ENCODE measurements at regions not wholly inside any gene's neighbourhood (a gene's known extent, or its start where the extent isn't known, plus 50 kb on each side); places are given as distances from the start of the nearest gene placed in this dataset.
"Not testable (repeated sequence)": the region's sequence is repeated elsewhere in the genome, so short reads cannot be mapped to it uniquely, and the experiment has no call there.

DNA sequence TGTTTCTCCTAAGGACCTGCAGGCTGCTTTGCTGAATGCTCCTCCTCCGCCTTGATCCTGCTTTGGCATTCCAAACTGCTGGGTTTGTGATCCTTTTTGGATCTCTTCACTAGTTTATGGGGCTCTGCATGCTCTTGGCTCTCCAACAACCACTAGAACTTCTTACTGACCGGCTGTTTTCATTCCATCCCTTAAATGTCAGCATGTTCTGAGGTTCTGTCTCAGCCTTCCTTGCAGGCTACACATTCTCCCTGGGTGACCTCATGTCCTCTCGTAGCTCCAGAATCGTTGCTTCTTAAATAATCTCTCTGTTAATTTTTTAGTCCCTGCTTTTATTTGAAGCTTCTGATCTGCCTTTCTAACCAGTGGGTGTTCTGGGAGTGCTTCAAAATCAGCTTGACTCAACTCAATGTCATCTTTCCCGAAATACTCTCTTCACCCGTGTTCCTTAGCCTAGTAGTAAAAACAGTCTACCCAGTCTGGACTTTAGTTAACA, 119.0 kb upstream of the HS3ST2 start:
- Histone ChIP-seq H3K27ac (ENCODE audit: insufficient read length, low read depth, low read length) (no peak overlapping the region), H3K4me2 (ENCODE audit: insufficient read depth, insufficient read length, low read length) (no peak overlapping the region), H3K18ac (ENCODE audit: insufficient read length, low read depth, low read length) (no peak overlapping the region), H3K9ac (ENCODE audit: extremely low read depth, insufficient read length, low read length) (no peak overlapping the region), H3K79me2 (ENCODE audit: insufficient read depth, low read length) (no peaks in the 10 kb centered on the region), H3K27me3 (ENCODE audit: insufficient read depth, low read length) (no peaks in the 10 kb centered on the region), H2BK15ac (ENCODE audit: low read depth, low read length) (no peak overlapping the region), H3K56ac (ENCODE audit: insufficient read length, low read depth, low read length) (no peak overlapping the region), H3K79me1 (ENCODE audit: insufficient read depth, low read depth, low read length, poor library complexity, severe bottlenecking) (no peaks in the 10 kb centered on the region), H2BK20ac (ENCODE audit: low read depth, low read length, poor library complexity, severe bottlenecking) (no peak overlapping the region), H3K9me3 (ENCODE audit: control insufficient read depth, low read depth, low read length) (no peaks in the 10 kb centered on the region), H3K23ac (ENCODE audit: insufficient read length, low read depth, low read length) (no peak overlapping the region), H2BK120ac (ENCODE audit: low read depth, low read length, poor library complexity, severe bottlenecking) (no peak overlapping the region), H4K8ac (replicated peaks; ENCODE audit: insufficient read length, low read depth, low read length) (no peak overlapping the region), H4K91ac (ENCODE audit: insufficient read length, low read depth, low read length) (no peak overlapping the region), H2AK5ac (ENCODE audit: insufficient read length, low read length) (no peak overlapping the region), H3K4me1 (ENCODE audit: insufficient read depth, low read length) (no peaks in the 10 kb centered on the region), H3K4ac (ENCODE audit: low read depth, low read length) (no peak overlapping the region), H3K23me2 (ENCODE audit: insufficient read length, low read depth, low read length, poor library complexity, severe bottlenecking) (no peaks in the 10 kb centered on the region), H4K20me1 (ENCODE audit: control insufficient read depth, insufficient read depth, insufficient read length) (no peaks in the 10 kb centered on the region), H2BK5ac (ENCODE audit: insufficient read length, low read length) (no peak overlapping the region), H2BK12ac (ENCODE audit: insufficient read length, low read depth, low read length) (no peak overlapping the region), H3K14ac (ENCODE audit: insufficient read depth, low read length) (no peak overlapping the region), H4K5ac (ENCODE audit: insufficient read length, low read depth, low read length) (no peak overlapping the region), H3T11ph (ENCODE audit: low read length) (no peak overlapping the region), H2AFZ (ENCODE audit: low read length) (no peak overlapping the region)
- H3K27ac Mint-ChIP-seq, result no peak overlapping the region
- no peaks in the 10 kb centered on the region for H3K9me3 Mint-ChIP-seq
- WGBS (ENCODE audit: extremely low coverage, insufficient read length, low lambda C conversion rate), result no CpG with 5 or more reads among the region's 6 CpGs
- no peaks in the 10 kb centered on the region for H3K36me3 Mint-ChIP-seq (ENCODE audit: insufficient read depth in 1 of 3, low read depth in 3 of 3)
- TF ChIP-seq, protein P1, sequence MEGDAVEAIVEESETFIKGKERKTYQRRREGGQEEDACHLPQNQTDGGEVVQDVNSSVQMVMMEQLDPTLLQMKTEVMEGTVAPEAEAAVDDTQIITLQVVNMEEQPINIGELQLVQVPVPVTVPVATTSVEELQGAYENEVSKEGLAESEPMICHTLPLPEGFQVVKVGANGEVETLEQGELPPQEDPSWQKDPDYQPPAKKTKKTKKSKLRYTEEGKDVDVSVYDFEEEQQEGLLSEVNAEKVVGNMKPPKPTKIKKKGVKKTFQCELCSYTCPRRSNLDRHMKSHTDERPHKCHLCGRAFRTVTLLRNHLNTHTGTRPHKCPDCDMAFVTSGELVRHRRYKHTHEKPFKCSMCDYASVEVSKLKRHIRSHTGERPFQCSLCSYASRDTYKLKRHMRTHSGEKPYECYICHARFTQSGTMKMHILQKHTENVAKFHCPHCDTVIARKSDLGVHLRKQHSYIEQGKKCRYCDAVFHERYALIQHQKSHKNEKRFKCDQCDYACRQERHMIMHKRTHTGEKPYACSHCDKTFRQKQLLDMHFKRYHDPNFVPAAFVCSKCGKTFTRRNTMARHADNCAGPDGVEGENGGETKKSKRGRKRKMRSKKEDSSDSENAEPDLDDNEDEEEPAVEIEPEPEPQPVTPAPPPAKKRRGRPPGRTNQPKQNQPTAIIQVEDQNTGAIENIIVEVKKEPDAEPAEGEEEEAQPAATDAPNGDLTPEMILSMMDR (conservative IDR thresholded peaks at IDR 0.05), result no peak
- no peak overlapping the region for H3K4me3 Mint-ChIP-seq
- no peaks in the 10 kb centered on the region for H3K4me1 Mint-ChIP-seq
- no peaks in the 10 kb centered on the region for H3K27me3 Mint-ChIP-seq (ENCODE audit: low read depth)
- DNase-seq, result no peak

DNA sequence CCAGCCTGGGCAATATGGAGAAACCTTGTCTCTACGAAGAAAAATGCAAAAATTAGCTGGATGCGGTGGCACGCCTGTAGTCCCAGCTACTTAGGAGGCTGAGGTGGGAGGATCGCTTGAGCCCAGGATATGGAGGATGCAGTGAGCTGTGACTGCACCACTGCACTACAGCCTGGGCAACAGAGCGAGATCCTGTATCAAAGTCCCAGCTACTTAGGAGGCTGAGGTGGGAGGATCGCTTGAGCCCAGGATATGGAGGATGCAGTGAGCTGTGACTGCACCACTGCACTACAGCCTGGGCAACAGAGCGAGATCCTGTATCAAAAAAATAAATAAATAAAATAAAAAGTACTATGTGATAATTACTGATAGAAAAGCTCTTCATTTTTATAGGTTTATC, 118.2 kb upstream of the HS3ST2 start:
- H2AK5ac ChIP-seq (ENCODE audit: insufficient read length, low read length); H3K4me1 ChIP-seq (ENCODE audit: insufficient read depth, low read length); H3K27me3 ChIP-seq (ENCODE audit: insufficient read depth, low read length); DNase-seq; H4K20me1 ChIP-seq (ENCODE audit: control insufficient read depth, insufficient read depth, insufficient read length); H3K9me3 ChIP-seq (ENCODE audit: control insufficient read depth, low read depth, low read length); H3K14ac ChIP-seq (ENCODE audit: insufficient read depth, low read length); H2BK120ac ChIP-seq (ENCODE audit: low read depth, low read length, poor library complexity, severe bottlenecking); H3K79me1 ChIP-seq (ENCODE audit: insufficient read depth, low read depth, low read length, poor library complexity, severe bottlenecking); H4K91ac ChIP-seq (ENCODE audit: insufficient read length, low read depth, low read length); H3K9me3 Mint-ChIP-seq; H3K4me2 ChIP-seq (ENCODE audit: insufficient read depth, insufficient read length, low read length); H3K4me1 Mint-ChIP-seq; H4K8ac ChIP-seq (replicated peaks; ENCODE audit: insufficient read length, low read depth, low read length); H2BK5ac ChIP-seq (ENCODE audit: insufficient read length, low read length); H2BK20ac ChIP-seq (ENCODE audit: low read depth, low read length, poor library complexity, severe bottlenecking); H3K27ac ChIP-seq (ENCODE audit: insufficient read length, low read depth, low read length); H2BK15ac ChIP-seq (ENCODE audit: low read depth, low read length); H3K18ac ChIP-seq (ENCODE audit: insufficient read length, low read depth, low read length); H3K9ac ChIP-seq (ENCODE audit: extremely low read depth, insufficient read length, low read length); H3K36me3 Mint-ChIP-seq (ENCODE audit: insufficient read depth in 1 of 3, low read depth in 3 of 3); H2AFZ ChIP-seq (ENCODE audit: low read length); H4K5ac ChIP-seq (ENCODE audit: insufficient read length, low read depth, low read length); H3K56ac ChIP-seq (ENCODE audit: insufficient read length, low read depth, low read length); H3K23me2 ChIP-seq (ENCODE audit: insufficient read length, low read depth, low read length, poor library complexity, severe bottlenecking); H3K4me3 Mint-ChIP-seq; H3K79me2 ChIP-seq (ENCODE audit: insufficient read depth, low read length); H3K27me3 Mint-ChIP-seq (ENCODE audit: low read depth); H3T11ph ChIP-seq (ENCODE audit: low read length); H3K27ac Mint-ChIP-seq; H3K4ac ChIP-seq (ENCODE audit: low read depth, low read length); H2BK12ac ChIP-seq (ENCODE audit: insufficient read length, low read depth, low read length); H3K23ac ChIP-seq (ENCODE audit: insufficient read length, low read depth, low read length): not testable (repeated sequence)
- WGBS (ENCODE audit: extremely low coverage, insufficient read length, low lambda C conversion rate), result no CpG with 5 or more reads among the region's 7 CpGs
